Mucosa of descending colon (tissue), 3 donors: ENCODE measurements at regions not wholly inside any gene's neighbourhood (a gene's known extent, or its start where the extent isn't known, plus 50 kb on each side); places are given as distances from the start of the nearest gene placed in this dataset.

Source experiments
- ATAC-seq: fragments of 200-7000 bp; cut with Tn5 transposase; one replicate; pipeline ENCODE4 v1.9.1; 2020; ENCODE audit warnings: mild to moderate bottlenecking, moderate library complexity
- DNase-seq, 3 donors: peaks; one replicate each; pipeline ENCODE4 v3.0.0-alpha.2; 2020
- H3K36me3 ChIP-seq: fragments of 200-600 bp; one replicate; pipeline ENCODE4 v1.8.0; 2021; ENCODE audit warnings: low read depth, mild to moderate bottlenecking
- H3K4me1 ChIP-seq: fragments of 200-600 bp; one replicate; pipeline ENCODE4 v1.8.0; 2021; ENCODE audit warnings: low read depth, mild to moderate bottlenecking
- H3K4me3 ChIP-seq: fragments of 200-600 bp; one replicate; pipeline ENCODE4 v1.8.0; 2021; ENCODE audit warnings: mild to moderate bottlenecking
- H3K9me3 ChIP-seq: fragments of 200-600 bp; one replicate; pipeline ENCODE4 v1.8.0; 2021; ENCODE audit warnings: mild to moderate bottlenecking
- intact Hi-C, 2 donors: fragments of 100-400 bp; cut with DNase I in 1 of 2; cut with micrococcal nuclease in 1 of 2; formaldehyde crosslinking; loops; one replicate each; pipeline versions ENCODE4 v1.11.0 to v1.11.1; 2022; cut with DNase I, micrococcal nuclease
- TF ChIP-seq, protein P1 (sequence below): fragments of 200-600 bp; IDR thresholded peaks from one replicate; pipeline ENCODE4 v1.8.0; 2022; ENCODE audit warnings: antibody characterized with exemption, mild to moderate bottlenecking
- donor health status: DM: no; HTN: no; CAD: no; lungs with moderate emphysema.
- donor health status: DM: no; HTN: no; CAD: no.
- donor health status: DM: no; HTN: yes; CAD: no.

DNA sequence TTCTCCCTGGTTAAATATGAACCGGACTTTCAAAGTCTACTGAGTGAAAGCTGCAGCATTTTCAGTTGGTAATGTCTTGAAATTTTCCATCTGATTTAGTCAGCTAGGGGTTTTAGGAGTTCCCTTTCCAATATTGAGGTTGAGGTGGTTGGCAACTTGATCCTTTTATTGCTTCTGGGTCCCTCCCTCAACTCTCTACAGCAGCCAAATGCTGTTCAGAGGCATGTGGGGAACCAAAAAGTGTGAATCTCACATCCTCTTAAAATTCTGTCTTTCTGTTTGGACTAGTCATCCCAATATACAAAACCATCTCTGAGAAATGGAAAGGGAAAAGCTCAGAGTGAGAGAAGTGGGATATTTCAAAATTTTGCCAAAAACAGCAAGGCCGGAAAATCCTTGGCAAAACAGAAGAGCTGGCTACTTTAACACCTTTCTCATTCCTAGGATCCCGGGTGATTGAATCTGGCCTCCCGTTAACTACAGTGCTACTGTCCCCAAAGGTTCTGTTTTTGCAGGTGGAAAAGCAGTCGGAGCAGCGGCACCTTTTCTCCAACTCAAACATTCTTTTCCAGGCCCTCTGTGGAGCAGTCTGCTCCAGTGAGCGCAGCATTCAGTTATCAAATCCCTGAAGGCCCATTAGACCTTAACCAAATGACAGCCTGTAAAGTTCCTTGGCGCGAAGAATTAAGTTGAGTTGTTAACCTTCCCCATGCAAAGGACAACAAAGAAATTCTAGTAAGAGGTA is 345.9 kb upstream of the NUDT12 start:
- Histone ChIP-seq H3K9me3 (no peaks in the 10 kb centered on the region), H3K4me1 (no peaks in the 10 kb centered on the region), H3K4me3 (no peak overlapping the region), H3K36me3 (no peaks in the 10 kb centered on the region)
- TF ChIP-seq, protein P1, sequence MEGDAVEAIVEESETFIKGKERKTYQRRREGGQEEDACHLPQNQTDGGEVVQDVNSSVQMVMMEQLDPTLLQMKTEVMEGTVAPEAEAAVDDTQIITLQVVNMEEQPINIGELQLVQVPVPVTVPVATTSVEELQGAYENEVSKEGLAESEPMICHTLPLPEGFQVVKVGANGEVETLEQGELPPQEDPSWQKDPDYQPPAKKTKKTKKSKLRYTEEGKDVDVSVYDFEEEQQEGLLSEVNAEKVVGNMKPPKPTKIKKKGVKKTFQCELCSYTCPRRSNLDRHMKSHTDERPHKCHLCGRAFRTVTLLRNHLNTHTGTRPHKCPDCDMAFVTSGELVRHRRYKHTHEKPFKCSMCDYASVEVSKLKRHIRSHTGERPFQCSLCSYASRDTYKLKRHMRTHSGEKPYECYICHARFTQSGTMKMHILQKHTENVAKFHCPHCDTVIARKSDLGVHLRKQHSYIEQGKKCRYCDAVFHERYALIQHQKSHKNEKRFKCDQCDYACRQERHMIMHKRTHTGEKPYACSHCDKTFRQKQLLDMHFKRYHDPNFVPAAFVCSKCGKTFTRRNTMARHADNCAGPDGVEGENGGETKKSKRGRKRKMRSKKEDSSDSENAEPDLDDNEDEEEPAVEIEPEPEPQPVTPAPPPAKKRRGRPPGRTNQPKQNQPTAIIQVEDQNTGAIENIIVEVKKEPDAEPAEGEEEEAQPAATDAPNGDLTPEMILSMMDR, result no peak
- DNase-seq (no peak), ATAC-seq (no peak)
- intact Hi-C loops, result no loop called here

DNA sequence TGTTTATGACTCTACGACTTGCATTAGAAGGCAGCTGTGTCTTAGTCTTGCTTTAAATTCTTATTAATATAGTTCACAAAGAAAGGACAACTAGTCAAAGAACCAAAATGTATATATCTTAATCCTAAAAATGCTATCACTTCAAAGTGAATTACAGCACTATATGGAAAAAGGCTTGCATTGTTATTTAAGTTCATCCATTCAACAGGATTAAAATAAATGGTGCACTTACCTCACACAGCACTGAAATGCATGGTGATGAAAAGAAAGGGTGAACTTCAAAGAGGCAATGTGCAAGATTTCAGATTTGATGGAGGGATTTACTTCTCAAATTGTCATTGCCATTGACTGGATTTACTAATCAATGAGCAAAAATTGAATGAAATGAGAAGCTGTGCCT is 344.4 kb upstream of the NUDT12 start:
- Histone ChIP-seq H3K9me3 (no peaks in the 10 kb centered on the region), H3K4me1 (no peaks in the 10 kb centered on the region), H3K36me3 (no peaks in the 10 kb centered on the region), H3K4me3 (no peak overlapping the region)
- intact Hi-C loops, result no loop called here
- ATAC-seq (no peak), DNase-seq (no peak)
- TF ChIP-seq, protein P1, result no peak

DNA sequence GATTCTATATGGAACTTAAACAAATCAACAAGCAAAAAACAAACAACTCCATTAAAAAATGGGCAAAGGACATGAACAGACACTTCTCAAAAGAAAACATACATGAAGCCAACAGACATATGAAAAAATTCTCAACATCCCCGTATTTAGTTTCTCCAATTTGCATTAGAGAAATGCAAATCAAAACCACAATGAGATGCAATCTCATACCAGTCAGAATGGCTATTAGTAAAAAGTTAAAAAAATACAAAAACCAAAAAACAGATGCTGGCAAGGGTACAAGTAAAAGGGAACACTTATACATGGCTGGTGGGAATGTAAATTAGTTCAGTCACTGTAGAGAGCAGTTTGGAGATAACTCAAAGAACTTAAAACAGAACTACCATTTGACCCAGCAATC is 342.1 kb upstream of the NUDT12 start:
- ATAC-seq, result no peak
- Histone ChIP-seq H3K36me3 (no peaks in the 10 kb centered on the region), H3K9me3 (no peaks in the 10 kb centered on the region), H3K4me3 (no peak overlapping the region), H3K4me1 (no peaks in the 10 kb centered on the region)
- no peak for DNase-seq
- intact Hi-C loops, result no loop called here
- TF ChIP-seq, protein P1, result no peak

DNA sequence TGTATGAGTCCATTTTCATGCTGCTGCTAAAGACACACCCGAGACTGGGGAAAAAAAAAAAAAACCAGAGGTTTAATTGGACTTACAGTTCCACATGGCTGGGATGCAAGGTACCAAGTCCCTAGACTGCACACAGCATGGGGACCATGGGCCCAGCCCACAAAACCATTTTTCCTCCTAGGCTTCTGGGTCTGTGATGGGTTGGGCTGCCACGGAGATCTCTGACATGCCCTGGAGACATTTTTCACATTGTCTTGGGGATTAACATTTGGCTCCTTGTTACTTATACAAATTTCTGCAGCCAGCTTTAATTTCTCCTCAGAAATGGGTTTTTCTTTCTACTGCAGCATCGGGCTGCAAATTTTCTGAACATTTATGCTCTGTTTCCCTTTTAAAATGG is 340.3 kb upstream of the NUDT12 start:
- TF ChIP-seq, protein P1, result no peak
- no peak for DNase-seq
- H3K9me3 ChIP-seq, result no peaks in the 10 kb centered on the region
- intact Hi-C loops, result no loop called here
- H3K36me3 ChIP-seq, result no peaks in the 10 kb centered on the region
- ATAC-seq, result no peak
- H3K4me3 ChIP-seq, result no peak overlapping the region
- no peaks in the 10 kb centered on the region for H3K4me1 ChIP-seq

DNA sequence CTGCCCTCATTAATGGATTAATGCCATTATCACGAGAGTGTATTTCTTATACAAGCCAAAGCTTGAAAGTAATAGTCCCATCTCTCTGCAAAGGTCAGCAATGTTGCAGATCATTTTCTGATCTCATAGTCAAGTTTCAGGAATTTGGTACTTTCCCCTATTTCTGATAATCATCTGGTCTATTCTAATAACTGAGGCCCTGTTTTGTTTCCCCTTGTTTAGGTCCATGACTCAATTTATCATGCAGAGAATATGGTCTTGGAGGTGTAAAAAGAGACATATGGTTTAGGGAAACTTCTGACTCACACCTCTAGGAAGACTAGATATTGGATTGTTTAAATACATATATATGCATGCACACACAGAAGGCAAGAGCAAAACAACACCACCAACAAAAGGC is 339.3 kb upstream of the NUDT12 start:
- no peak for DNase-seq
- intact Hi-C loops, result no loop called here
- TF ChIP-seq, protein P1, result no peak
- no peak for ATAC-seq
- Histone ChIP-seq H3K4me3 (no peak overlapping the region), H3K36me3 (no peaks in the 10 kb centered on the region), H3K9me3 (no peaks in the 10 kb centered on the region), H3K4me1 (no peaks in the 10 kb centered on the region)

DNA sequence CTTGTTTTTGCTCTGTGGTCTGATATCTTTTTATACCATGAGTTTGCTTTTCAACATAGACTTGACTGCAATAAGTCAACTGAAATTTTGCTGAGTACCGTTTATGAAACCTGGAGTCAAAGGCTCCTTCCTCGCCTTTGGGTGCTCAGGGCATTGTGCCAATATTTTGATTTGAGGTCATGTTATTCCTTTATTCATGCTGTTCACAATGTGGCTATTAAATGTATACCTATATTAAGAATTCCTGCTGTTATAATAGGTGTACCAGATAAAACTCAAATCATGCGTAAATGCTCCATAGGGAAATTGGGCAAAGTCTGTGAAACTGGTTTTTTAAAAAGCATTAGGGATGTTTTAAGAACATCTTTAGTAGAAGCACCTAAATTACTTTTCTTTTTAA is 334.0 kb upstream of the NUDT12 start:
- DNase-seq, result no peak
- intact Hi-C loops, result no loop called here
- no peak for ATAC-seq
- TF ChIP-seq, protein P1, result no peak
- Histone ChIP-seq H3K9me3 (no peaks in the 10 kb centered on the region), H3K4me1 (no peaks in the 10 kb centered on the region), H3K4me3 (no peak overlapping the region), H3K36me3 (no peaks in the 10 kb centered on the region)
